K562 (cell line): ENCODE measurements at regions not wholly inside any gene's neighbourhood (a gene's known extent, or its start where the extent isn't known, plus 50 kb on each side); places are given as distances from the start of the nearest gene placed in this dataset.

Source experiments
- ATAC-seq: fragments of 200-7000 bp; cut with Tn5 transposase; 3 replicates; pipeline ENCODE4 v1.9.1; 2020; ENCODE audit warnings: moderate library complexity
- BruUV-seq: library from RNA; stranded (reverse); fragments of 400-500 nt; replicated peaks from 2 replicates; lab custom pipeline; 2021; lab: Mats Ljungman, UMichigan
- CTCF ChIA-PET: fragments of 300-600 bp; formaldehyde crosslinking; extraction: SDS; loops from one replicate; lab custom pipeline; 2021; ENCODE audit warnings: low intra/inter-chr PET ratio; lab: Yijun Ruan, JAX
- POLR2A ChIA-PET: fragments of 300-600, 350-650 bp; sonication (Branson Sonifier 250); formaldehyde crosslinking; extraction: SDS; loops from one replicate; lab custom pipeline; 2021; ENCODE audit warnings: antibody characterized with exemption, inconsistent platforms; lab: Yijun Ruan, JAX
- DNase-seq, 4 experiments: peaks; one replicate each; pipeline versions ENCODE4 v3.0.0 to v3.0.0-alpha.2; 2011 to 2018; ENCODE audit warnings: low spot score in 3 of 4, mixed read lengths in 3 of 4; ENCODE audit errors: extremely low read depth in 1 of 4
- FAIRE-seq: peaks from 2 replicates; lab custom pipeline; 2011; peaks lifted over from hg19 to GRCh38; lab: Jason Lieb, UNC
- H2AFZ ChIP-seq: 2 replicates; pipeline ENCODE4 v1.6.0; 2011; ENCODE audit warnings: low read depth, low read length, control low read depth, inconsistent platforms
- H3K27ac ChIP-seq: fragments of 200-600 bp; 3 replicates; pipeline ENCODE4 v1.8.0; 2011; ENCODE audit warnings: low read depth, mild to moderate bottlenecking, control low read depth, inconsistent platforms, low read length, moderate library complexity, mixed read lengths; ENCODE audit errors: extremely low read depth
- H3K27me3 ChIP-seq, 2 experiments: fragments of 300-600 bp in 1 of 2; 2 replicates in 1 of 2; 3 replicates in 1 of 2; pipeline versions ENCODE4 v1.6.0 to v1.8.0; 2011; ENCODE audit warnings: inconsistent platforms in 2 of 2, low read length in 2 of 2, mild to moderate bottlenecking in 1 of 2, mixed read lengths in 1 of 2, moderate library complexity in 1 of 2; ENCODE audit not compliant: control insufficient read depth in 2 of 2, insufficient read depth in 2 of 2
- H3K36me3 ChIP-seq: fragments of 300-600 bp; 3 replicates; pipeline ENCODE4 v1.8.0; 2011; ENCODE audit warnings: mild to moderate bottlenecking, low read length, inconsistent platforms; ENCODE audit not compliant: control insufficient read depth, insufficient read depth
- H3K4me1 ChIP-seq, 2 experiments: fragments of 200-600 bp in 1 of 2; replicated peaks in 1 of 2; 2 replicates in 1 of 2; 3 replicates in 1 of 2; pipeline versions ENCODE4 v1.5.1 to v1.8.0; 2011; ENCODE audit warnings: inconsistent platforms in 2 of 2, low read length in 2 of 2, mild to moderate bottlenecking in 1 of 2, mixed read lengths in 1 of 2, moderate library complexity in 1 of 2; ENCODE audit not compliant: control insufficient read depth in 2 of 2, insufficient read depth in 2 of 2
- H3K4me2 ChIP-seq: 2 replicates; pipeline ENCODE4 v1.6.1; 2011; ENCODE audit warnings: low read length, control low read depth, inconsistent platforms, mixed read lengths; ENCODE audit not compliant: insufficient read depth
- H3K4me3 ChIP-seq: fragments of 200-600 bp; sonication (generic), shearing (Covaris generic); 2 replicates; pipeline ENCODE4 v1.5.1; 2016; ENCODE audit warnings: control low read depth, inconsistent platforms
- H3K79me2 ChIP-seq: fragments of 200-600 bp; 3 replicates; pipeline ENCODE4 v1.8.0; 2011; ENCODE audit warnings: low read length, inconsistent platforms; ENCODE audit not compliant: control insufficient read depth, insufficient read depth
- H3K9ac ChIP-seq, 2 experiments: 2 replicates each; pipeline versions ENCODE4 v1.6.0 to v1.6.1; 2011; ENCODE audit warnings: low read depth in 2 of 2, low read length in 2 of 2, control low read depth in 1 of 2, inconsistent platforms in 1 of 2, mild to moderate bottlenecking in 1 of 2, mixed read lengths in 1 of 2; ENCODE audit not compliant: insufficient read depth in 1 of 2
- H3K9me1 ChIP-seq: one replicate; pipeline ENCODE4 v1.6.0; 2011; ENCODE audit warnings: inconsistent platforms, mild to moderate bottlenecking, low read length, moderate library complexity; ENCODE audit not compliant: control insufficient read depth, insufficient read depth
- H3K9me3 ChIP-seq: replicated peaks from 2 replicates; pipeline ENCODE4 v1.5.1; 2011; ENCODE audit warnings: low read depth, low read length, inconsistent platforms; ENCODE audit not compliant: control insufficient read depth, insufficient read depth
- H4K20me1 ChIP-seq: replicated peaks from 2 replicates; pipeline ENCODE4 v1.6.1; 2011; ENCODE audit warnings: low read length, inconsistent platforms, mixed read lengths; ENCODE audit not compliant: control insufficient read depth, insufficient read depth
- NCOA6 ChIP-seq: fragments of 450-650 bp; IDR thresholded peaks from 2 replicates; pipeline ENCODE4 v1.6.1; 2017; ENCODE audit warnings: mild to moderate bottlenecking
- ZNF79 ChIP-seq: fragments of 250-450 bp; sonication (Bioruptor Pico); IDR thresholded peaks from 2 replicates; pipeline ENCODE4 v1.4.0; 2020; ENCODE audit warnings: low read depth, mild to moderate bottlenecking, moderate library complexity
- WGBS: fragments of 100-300 bp; shearing (Covaris generic); methylation state at CpG from one replicate; pipeline ENCODE4 v1.1.6; 2016; ENCODE audit warnings: low coverage, mixed read lengths; ENCODE audit not compliant: insufficient coverage; ENCODE audit errors: missing lambda C conversion rate; 5-methylcytosine and 5-hydroxymethylcytosine counted together
- in situ Hi-C: fragments of 300-500 bp; cut with MboI; formaldehyde crosslinking; loops from 4 replicates; pipeline ENCODE4 v1.15.0; 2018; ENCODE audit warnings: inconsistent platforms, mixed read lengths
- intact Hi-C: fragments of 100-400 bp; cut with micrococcal nuclease; formaldehyde crosslinking; loops from 2 replicates; pipeline ENCODE4 v1.14.2; 2022
- TF ChIP-seq, protein P1 (sequence below): fragments of 200-600 bp; sonication (generic); IDR thresholded peaks from one replicate; pipeline ENCODE4 v1.6.1; 2012; ENCODE audit warnings: mild to moderate bottlenecking, low read depth, low read length, inconsistent platforms

DNA sequence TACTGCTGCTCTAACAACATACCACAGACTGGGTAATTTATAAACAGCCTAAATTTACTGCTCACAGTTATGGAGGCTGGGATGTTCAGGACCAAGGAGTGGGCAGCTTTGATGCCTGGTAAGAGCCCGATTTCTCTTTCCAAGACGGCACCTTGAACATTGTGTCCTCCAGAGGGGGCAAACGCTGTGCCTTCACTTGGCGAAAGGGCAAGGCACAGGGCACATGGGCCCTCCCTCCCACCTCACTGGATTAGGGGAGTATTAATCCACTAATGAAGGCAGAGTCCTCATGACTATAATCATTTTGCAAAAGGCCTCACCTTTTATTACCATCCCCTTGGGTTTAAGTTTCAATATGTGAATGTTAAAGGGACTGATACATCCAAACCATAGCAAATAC, 397.7 kb downstream of the TMEM38B start:
- Histone ChIP-seq H3K27me3 (no peaks in the 10 kb centered on the region), H3K4me3 (no peak overlapping the region), H3K36me3 (no peaks in the 10 kb centered on the region), H3K27ac (no peak overlapping the region), H4K20me1 (no peaks in the 10 kb centered on the region), H3K9me3 (no peaks in the 10 kb centered on the region), H3K4me1 (no peaks in the 10 kb centered on the region), H3K9ac (no peak overlapping the region), H3K79me2 (no peaks in the 10 kb centered on the region), H3K9me1 (no peaks in the 10 kb centered on the region), H2AFZ (no peak overlapping the region), H3K4me2 (no peak overlapping the region)
- WGBS = 0% methylated on average over 4 of the region's 4 CpGs
- POLR2A ChIA-PET = no interaction called here
- in situ Hi-C loops = no loop called here
- BruUV-seq = no TSS peak
- intact Hi-C loops = no loop called here
- no peak for ATAC-seq
- TF ChIP-seq NCOA6 (no peak), ZNF79 (CRISPR knock-in tag) (no peak)
- TF ChIP-seq, protein P1, sequence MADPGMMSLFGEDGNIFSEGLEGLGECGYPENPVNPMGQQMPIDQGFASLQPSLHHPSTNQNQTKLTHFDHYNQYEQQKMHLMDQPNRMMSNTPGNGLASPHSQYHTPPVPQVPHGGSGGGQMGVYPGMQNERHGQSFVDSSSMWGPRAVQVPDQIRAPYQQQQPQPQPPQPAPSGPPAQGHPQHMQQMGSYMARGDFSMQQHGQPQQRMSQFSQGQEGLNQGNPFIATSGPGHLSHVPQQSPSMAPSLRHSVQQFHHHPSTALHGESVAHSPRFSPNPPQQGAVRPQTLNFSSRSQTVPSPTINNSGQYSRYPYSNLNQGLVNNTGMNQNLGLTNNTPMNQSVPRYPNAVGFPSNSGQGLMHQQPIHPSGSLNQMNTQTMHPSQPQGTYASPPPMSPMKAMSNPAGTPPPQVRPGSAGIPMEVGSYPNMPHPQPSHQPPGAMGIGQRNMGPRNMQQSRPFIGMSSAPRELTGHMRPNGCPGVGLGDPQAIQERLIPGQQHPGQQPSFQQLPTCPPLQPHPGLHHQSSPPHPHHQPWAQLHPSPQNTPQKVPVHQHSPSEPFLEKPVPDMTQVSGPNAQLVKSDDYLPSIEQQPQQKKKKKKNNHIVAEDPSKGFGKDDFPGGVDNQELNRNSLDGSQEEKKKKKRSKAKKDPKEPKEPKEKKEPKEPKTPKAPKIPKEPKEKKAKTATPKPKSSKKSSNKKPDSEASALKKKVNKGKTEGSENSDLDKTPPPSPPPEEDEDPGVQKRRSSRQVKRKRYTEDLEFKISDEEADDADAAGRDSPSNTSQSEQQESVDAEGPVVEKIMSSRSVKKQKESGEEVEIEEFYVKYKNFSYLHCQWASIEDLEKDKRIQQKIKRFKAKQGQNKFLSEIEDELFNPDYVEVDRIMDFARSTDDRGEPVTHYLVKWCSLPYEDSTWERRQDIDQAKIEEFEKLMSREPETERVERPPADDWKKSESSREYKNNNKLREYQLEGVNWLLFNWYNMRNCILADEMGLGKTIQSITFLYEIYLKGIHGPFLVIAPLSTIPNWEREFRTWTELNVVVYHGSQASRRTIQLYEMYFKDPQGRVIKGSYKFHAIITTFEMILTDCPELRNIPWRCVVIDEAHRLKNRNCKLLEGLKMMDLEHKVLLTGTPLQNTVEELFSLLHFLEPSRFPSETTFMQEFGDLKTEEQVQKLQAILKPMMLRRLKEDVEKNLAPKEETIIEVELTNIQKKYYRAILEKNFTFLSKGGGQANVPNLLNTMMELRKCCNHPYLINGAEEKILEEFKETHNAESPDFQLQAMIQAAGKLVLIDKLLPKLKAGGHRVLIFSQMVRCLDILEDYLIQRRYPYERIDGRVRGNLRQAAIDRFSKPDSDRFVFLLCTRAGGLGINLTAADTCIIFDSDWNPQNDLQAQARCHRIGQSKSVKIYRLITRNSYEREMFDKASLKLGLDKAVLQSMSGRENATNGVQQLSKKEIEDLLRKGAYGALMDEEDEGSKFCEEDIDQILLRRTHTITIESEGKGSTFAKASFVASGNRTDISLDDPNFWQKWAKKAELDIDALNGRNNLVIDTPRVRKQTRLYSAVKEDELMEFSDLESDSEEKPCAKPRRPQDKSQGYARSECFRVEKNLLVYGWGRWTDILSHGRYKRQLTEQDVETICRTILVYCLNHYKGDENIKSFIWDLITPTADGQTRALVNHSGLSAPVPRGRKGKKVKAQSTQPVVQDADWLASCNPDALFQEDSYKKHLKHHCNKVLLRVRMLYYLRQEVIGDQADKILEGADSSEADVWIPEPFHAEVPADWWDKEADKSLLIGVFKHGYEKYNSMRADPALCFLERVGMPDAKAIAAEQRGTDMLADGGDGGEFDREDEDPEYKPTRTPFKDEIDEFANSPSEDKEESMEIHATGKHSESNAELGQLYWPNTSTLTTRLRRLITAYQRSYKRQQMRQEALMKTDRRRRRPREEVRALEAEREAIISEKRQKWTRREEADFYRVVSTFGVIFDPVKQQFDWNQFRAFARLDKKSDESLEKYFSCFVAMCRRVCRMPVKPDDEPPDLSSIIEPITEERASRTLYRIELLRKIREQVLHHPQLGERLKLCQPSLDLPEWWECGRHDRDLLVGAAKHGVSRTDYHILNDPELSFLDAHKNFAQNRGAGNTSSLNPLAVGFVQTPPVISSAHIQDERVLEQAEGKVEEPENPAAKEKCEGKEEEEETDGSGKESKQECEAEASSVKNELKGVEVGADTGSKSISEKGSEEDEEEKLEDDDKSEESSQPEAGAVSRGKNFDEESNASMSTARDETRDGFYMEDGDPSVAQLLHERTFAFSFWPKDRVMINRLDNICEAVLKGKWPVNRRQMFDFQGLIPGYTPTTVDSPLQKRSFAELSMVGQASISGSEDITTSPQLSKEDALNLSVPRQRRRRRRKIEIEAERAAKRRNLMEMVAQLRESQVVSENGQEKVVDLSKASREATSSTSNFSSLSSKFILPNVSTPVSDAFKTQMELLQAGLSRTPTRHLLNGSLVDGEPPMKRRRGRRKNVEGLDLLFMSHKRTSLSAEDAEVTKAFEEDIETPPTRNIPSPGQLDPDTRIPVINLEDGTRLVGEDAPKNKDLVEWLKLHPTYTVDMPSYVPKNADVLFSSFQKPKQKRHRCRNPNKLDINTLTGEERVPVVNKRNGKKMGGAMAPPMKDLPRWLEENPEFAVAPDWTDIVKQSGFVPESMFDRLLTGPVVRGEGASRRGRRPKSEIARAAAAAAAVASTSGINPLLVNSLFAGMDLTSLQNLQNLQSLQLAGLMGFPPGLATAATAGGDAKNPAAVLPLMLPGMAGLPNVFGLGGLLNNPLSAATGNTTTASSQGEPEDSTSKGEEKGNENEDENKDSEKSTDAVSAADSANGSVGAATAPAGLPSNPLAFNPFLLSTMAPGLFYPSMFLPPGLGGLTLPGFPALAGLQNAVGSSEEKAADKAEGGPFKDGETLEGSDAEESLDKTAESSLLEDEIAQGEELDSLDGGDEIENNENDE = no peak
- no peak for FAIRE-seq
- DNase-seq = no peak
- CTCF ChIA-PET = no interaction called here
